Body of pancreas (tissue), 4 donors: ENCODE measurements at regions not wholly inside any gene's neighbourhood (a gene's known extent, or its start where the extent isn't known, plus 50 kb on each side); places are given as distances from the start of the nearest gene placed in this dataset.

Experiments
- POLR2A ChIP-seq, 3 donors: fragments of 450-650 bp; IDR thresholded peaks; one replicate each; pipeline ENCODE4 v1.6.1; 2016; ENCODE audit warnings: antibody characterized with exemption in 3 of 3, mild to moderate bottlenecking in 2 of 3
- TF ChIP-seq, protein P1 (sequence below), 7 experiments: fragments of 450-650 bp in 4 of 7; fragments of 200-600 bp in 3 of 7; sonication (generic) in 3 of 7; IDR thresholded peaks; one replicate each; pipeline ENCODE4 v1.5.1; 2016 to 2019; ENCODE audit warnings: antibody characterized with exemption in 7 of 7

DNA sequence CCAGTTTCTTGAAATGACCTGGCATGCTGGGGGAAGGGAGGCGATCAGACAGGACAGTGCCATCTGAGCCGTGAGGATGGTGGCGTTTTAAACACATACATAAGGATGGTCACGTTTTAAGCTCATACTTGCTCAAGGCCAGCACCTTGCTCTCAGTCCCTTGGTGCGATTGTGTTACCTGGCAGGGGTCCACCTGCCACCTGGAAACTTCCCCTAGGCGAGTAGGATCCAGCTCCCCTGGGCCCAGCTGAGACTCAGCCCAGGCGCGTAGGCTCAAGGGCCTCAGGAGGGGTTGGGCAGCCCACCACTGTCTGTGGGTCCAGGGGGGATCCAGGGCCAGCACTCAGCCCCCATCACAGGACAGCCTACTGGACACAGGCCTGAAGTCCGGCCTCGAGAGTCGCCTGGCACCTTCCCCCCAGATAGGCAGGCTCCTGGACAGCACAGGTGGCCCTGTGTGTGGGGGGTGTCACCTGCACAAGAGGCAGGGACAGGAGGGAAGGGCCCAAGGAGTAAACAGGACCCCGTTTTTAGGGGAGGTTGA is 185.8 kb downstream of the BRD1 start:
- TF ChIP-seq, protein P1, sequence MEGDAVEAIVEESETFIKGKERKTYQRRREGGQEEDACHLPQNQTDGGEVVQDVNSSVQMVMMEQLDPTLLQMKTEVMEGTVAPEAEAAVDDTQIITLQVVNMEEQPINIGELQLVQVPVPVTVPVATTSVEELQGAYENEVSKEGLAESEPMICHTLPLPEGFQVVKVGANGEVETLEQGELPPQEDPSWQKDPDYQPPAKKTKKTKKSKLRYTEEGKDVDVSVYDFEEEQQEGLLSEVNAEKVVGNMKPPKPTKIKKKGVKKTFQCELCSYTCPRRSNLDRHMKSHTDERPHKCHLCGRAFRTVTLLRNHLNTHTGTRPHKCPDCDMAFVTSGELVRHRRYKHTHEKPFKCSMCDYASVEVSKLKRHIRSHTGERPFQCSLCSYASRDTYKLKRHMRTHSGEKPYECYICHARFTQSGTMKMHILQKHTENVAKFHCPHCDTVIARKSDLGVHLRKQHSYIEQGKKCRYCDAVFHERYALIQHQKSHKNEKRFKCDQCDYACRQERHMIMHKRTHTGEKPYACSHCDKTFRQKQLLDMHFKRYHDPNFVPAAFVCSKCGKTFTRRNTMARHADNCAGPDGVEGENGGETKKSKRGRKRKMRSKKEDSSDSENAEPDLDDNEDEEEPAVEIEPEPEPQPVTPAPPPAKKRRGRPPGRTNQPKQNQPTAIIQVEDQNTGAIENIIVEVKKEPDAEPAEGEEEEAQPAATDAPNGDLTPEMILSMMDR (IDR thresholded peaks at IDR 0.05), result no peak
- TF ChIP-seq POLR2A (IDR thresholded peaks at IDR 0.05), result no peak
